HG03280 (cell line): ENCODE measurements at regions not wholly inside any gene's neighbourhood (a gene's known extent, or its start where the extent isn't known, plus 50 kb on each side); places are given as distances from the start of the nearest gene placed in this dataset.
"Not testable (repeated sequence)": the region's sequence is repeated elsewhere in the genome, so short reads cannot be mapped to it uniquely, and the experiment has no call there.

Experiments
- ATAC-seq: cut with Tn5 transposase; IDR thresholded peaks from one replicate; pipeline ENCODE4 v1.9.1; 2021; ENCODE audit warnings: mild to moderate bottlenecking, moderate library complexity; ENCODE audit not compliant: unreplicated experiment

GRCh38 chr1:143842058-143842457 lies 129.7 kb downstream of the FAM72C start:
- not testable (repeated sequence) for ATAC-seq

- not testable (repeated sequence) for ATAC-seq
Observed at GRCh38 chr1:143839182-143839581, 132.6 kb downstream of the FAM72C start.

GRCh38 chr1:143838598-143838929 lies 133.2 kb downstream of the FAM72C start:
- not testable (repeated sequence) for ATAC-seq

GRCh38 chr1:143837924-143838597 lies 133.7 kb downstream of the FAM72C start:
- ATAC-seq, result not testable (repeated sequence)

GRCh38 chr1:143833376-143833775 lies 138.4 kb downstream of the FAM72C start:
- not testable (repeated sequence) for ATAC-seq

- ATAC-seq, result not testable (repeated sequence)
Observed at GRCh38 chr1:143832379-143832716, 139.4 kb downstream of the FAM72C start.

- ATAC-seq, result not testable (repeated sequence)
Observed at GRCh38 chr1:143831479-143832378, 140.1 kb downstream of the FAM72C start.

- ATAC-seq, result not testable (repeated sequence)
Observed at GRCh38 chr1:143826162-143826561, 145.6 kb downstream of the FAM72C start.

GRCh38 chr1:143824266-143824665 lies 147.5 kb downstream of the FAM72C start:
- ATAC-seq, result not testable (repeated sequence)

- ATAC-seq, result not testable (repeated sequence)
Observed at GRCh38 chr1:143820058-143820457, 151.7 kb downstream of the FAM72C start.

GRCh38 chr1:143816369-143816768 lies 155.4 kb downstream of the FAM72C start:
- not testable (repeated sequence) for ATAC-seq

- ATAC-seq, result not testable (repeated sequence)
Observed at GRCh38 chr1:143805374-143805773, 166.4 kb downstream of the FAM72C start.

GRCh38 chr1:143804707-143805356 lies 167.0 kb downstream of the FAM72C start:
- ATAC-seq, result not testable (repeated sequence)

- ATAC-seq, result peak; percentile 43
Observed at GRCh38 chr1:143803927-143804411, 167.8 kb downstream of the FAM72C start.

- ATAC-seq, result not testable (repeated sequence)
Observed at GRCh38 chr1:143803095-143803494, 168.7 kb downstream of the FAM72C start.

- not testable (repeated sequence) for ATAC-seq
Observed at GRCh38 chr1:143799568-143800187, 172.1 kb downstream of the FAM72C start.

GRCh38 chr1:143796369-143796768 lies 175.4 kb downstream of the FAM72C start:
- not testable (repeated sequence) for ATAC-seq

- ATAC-seq, result not testable (repeated sequence)
Observed at GRCh38 chr1:143792047-143792937, 179.5 kb downstream of the FAM72C start.

GRCh38 chr1:143786381-143786780 lies 185.4 kb downstream of the FAM72C start:
- ATAC-seq, result not testable (repeated sequence)

- not testable (repeated sequence) for ATAC-seq
Observed at GRCh38 chr1:143785883-143786282, 185.9 kb downstream of the FAM72C start.
